ENCODE measurements at regions not wholly inside any gene's neighbourhood (a gene's known extent, or its start where the extent isn't known, plus 50 kb on each side); places are given as distances from the start of the nearest gene placed in this dataset.

GRCh38 chr14:28515571-28515970, 251.0 kb upstream of the FOXG1 start:
- no peaks in the 10 kb centered on the region for H3K27me3 ChIP-seq (ENCODE audit: low read length)
- no peaks in the 10 kb centered on the region for H3K9me2 ChIP-seq (replicated peaks; ENCODE audit: insufficient read depth, low read length)
- no peak overlapping the region for H3K4me2 ChIP-seq (ENCODE audit: low read depth, low read length, poor library complexity, severe bottlenecking)
- H2AFZ ChIP-seq (ENCODE audit: low read depth, low read length, severe bottlenecking): no peak overlapping the region
- H3K79me2 ChIP-seq (ENCODE audit: insufficient read depth, low read length): no peaks in the 10 kb centered on the region
- no peak overlapping the region for H3K9ac ChIP-seq (ENCODE audit: low read length)
- H3K36me3 ChIP-seq (ENCODE audit: low read length): no peaks in the 10 kb centered on the region
- TF ChIP-seq CTCF (IDR thresholded peaks at IDR 0.05; ENCODE audit: insufficient read depth, low read length, poor library complexity, severe bottlenecking) (no peak), EZH2phosphoT487 (conservative IDR thresholded peaks at IDR 0.05; ENCODE audit: low read length) (no peak)
- H3F3A ChIP-seq (ENCODE audit: insufficient read depth): no peaks in the 10 kb centered on the region
- 0 out of 2 replicates have a peak, but pooled peaks cover 4% of the 10 kb centered on the region for H3K9me3 ChIP-seq (ENCODE audit: insufficient read depth, low read length)
- H3K27ac ChIP-seq (ENCODE audit: low read depth, low read length): no peak overlapping the region
- no peak overlapping the region for H3K4me3 ChIP-seq (ENCODE audit: insufficient read depth, low read length, poor library complexity, severe bottlenecking)
- no peaks in the 10 kb centered on the region for H4K20me1 ChIP-seq (ENCODE audit: low read depth, low read length)

GRCh38 chr14:28536889-28537288, 229.7 kb upstream of the FOXG1 start:
- Histone ChIP-seq H3K4me3 (ENCODE audit: insufficient read depth, low read length, poor library complexity, severe bottlenecking) (no peak overlapping the region), H3K36me3 (ENCODE audit: low read length) (no peaks in the 10 kb centered on the region), H2AFZ (ENCODE audit: low read depth, low read length, severe bottlenecking) (no peak overlapping the region), H4K20me1 (ENCODE audit: low read depth, low read length) (no peaks in the 10 kb centered on the region), H3K4me2 (ENCODE audit: low read depth, low read length, poor library complexity, severe bottlenecking) (no peak overlapping the region), H3K27me3 (ENCODE audit: low read length) (no peaks in the 10 kb centered on the region), H3K27ac (ENCODE audit: low read depth, low read length) (no peak overlapping the region), H3K9ac (ENCODE audit: low read length) (no peak overlapping the region), H3K9me3 (ENCODE audit: insufficient read depth, low read length) (no peaks in the 10 kb centered on the region), H3K79me2 (ENCODE audit: insufficient read depth, low read length) (no peaks in the 10 kb centered on the region), H3K9me2 (replicated peaks; ENCODE audit: insufficient read depth, low read length) (no peaks in the 10 kb centered on the region), H3F3A (ENCODE audit: insufficient read depth) (no peaks in the 10 kb centered on the region)
- TF ChIP-seq EZH2phosphoT487 (conservative IDR thresholded peaks at IDR 0.05; ENCODE audit: low read length) (no peak), CTCF (IDR thresholded peaks at IDR 0.05; ENCODE audit: insufficient read depth, low read length, poor library complexity, severe bottlenecking) (no peak)

DNA sequence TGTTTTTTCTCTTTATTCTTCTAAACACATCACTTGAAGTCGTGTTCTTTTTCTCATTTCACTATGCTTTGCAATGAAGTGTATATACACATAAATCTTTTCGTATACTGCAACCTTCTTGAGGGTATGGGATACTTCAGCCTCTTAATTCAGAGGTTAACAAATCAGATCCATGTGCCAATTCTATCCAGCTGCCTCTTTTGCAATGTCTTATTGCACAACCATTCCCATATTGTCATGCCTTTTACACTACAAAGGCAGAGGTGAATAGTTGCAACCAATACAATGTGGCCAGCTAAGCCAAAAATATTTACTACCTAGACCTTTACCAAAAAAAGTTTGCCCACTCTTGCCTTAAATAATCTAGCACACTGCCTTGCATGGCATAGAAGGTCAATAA, 224.5 kb upstream of the FOXG1 start:
- H4K20me1 ChIP-seq (ENCODE audit: low read depth, low read length): no peaks in the 10 kb centered on the region
- H2AFZ ChIP-seq (ENCODE audit: low read depth, low read length, severe bottlenecking): no peak overlapping the region
- no peak overlapping the region for H3K9ac ChIP-seq (ENCODE audit: low read length)
- H3K27ac ChIP-seq (ENCODE audit: low read depth, low read length): no peak overlapping the region
- no peaks in the 10 kb centered on the region for H3K27me3 ChIP-seq (ENCODE audit: low read length)
- H3K79me2 ChIP-seq (ENCODE audit: insufficient read depth, low read length): no peaks in the 10 kb centered on the region
- TF ChIP-seq CTCF (IDR thresholded peaks at IDR 0.05; ENCODE audit: insufficient read depth, low read length, poor library complexity, severe bottlenecking): no peak
- no peak for TF ChIP-seq EZH2phosphoT487 (conservative IDR thresholded peaks at IDR 0.05; ENCODE audit: low read length)
- H3K9me3 ChIP-seq (ENCODE audit: insufficient read depth, low read length): no peaks in the 10 kb centered on the region
- no peaks in the 10 kb centered on the region for H3K9me2 ChIP-seq (replicated peaks; ENCODE audit: insufficient read depth, low read length)
- no peaks in the 10 kb centered on the region for H3F3A ChIP-seq (ENCODE audit: insufficient read depth)
- no peak overlapping the region for H3K4me2 ChIP-seq (ENCODE audit: low read depth, low read length, poor library complexity, severe bottlenecking)
- no peak overlapping the region for H3K4me3 ChIP-seq (ENCODE audit: insufficient read depth, low read length, poor library complexity, severe bottlenecking)
- no peaks in the 10 kb centered on the region for H3K36me3 ChIP-seq (ENCODE audit: low read length)

Data from SU-DHL-6 (cell line).